Cardiac fibroblast (primary cell): ENCODE measurements at regions not wholly inside any gene's neighbourhood (a gene's known extent, or its start where the extent isn't known, plus 50 kb on each side); places are given as distances from the start of the nearest gene placed in this dataset.

Experiments used
- DNase-seq, 2 donors: peaks; one replicate each; pipeline versions ENCODE4 v3.0.0 to v3.0.0-alpha.2; 2010; ENCODE audit warnings: low read depth in 2 of 2
- H3K4me3 ChIP-seq, 2 donors: replicated peaks in 1 of 2; 1 replicate in 1 of 2; 2 replicates in 1 of 2; pipeline ENCODE4 v1.5.1; 2011; ENCODE audit warnings: low read depth in 2 of 2, low read length in 2 of 2, mild to moderate bottlenecking in 2 of 2, moderate library complexity in 1 of 2
- TF ChIP-seq, protein P1 (sequence below): IDR thresholded peaks from one replicate; pipeline ENCODE4 v1.5.1; 2011; ENCODE audit warnings: low read depth, mild to moderate bottlenecking, low read length, inconsistent platforms

DNA sequence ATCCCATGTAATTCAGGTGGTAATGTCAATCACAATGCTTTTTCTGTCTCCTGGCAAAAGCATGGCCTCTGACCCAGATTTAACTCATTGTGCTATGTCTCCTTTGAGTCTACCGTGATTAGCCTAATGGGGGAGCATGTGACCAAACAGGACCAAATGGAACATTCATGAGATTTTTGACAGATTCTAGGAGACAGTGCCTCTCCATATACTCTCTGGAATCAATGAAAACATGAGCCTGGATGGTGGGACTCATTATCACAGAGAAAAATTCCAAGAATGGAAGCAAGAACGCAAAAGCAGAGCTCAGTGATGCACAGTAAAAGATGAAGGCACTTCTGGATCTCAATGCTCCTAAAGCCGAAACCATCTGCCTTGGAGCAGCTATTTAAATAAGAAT lies 307.9 kb upstream of the MON1B start:
- TF ChIP-seq, protein P1, sequence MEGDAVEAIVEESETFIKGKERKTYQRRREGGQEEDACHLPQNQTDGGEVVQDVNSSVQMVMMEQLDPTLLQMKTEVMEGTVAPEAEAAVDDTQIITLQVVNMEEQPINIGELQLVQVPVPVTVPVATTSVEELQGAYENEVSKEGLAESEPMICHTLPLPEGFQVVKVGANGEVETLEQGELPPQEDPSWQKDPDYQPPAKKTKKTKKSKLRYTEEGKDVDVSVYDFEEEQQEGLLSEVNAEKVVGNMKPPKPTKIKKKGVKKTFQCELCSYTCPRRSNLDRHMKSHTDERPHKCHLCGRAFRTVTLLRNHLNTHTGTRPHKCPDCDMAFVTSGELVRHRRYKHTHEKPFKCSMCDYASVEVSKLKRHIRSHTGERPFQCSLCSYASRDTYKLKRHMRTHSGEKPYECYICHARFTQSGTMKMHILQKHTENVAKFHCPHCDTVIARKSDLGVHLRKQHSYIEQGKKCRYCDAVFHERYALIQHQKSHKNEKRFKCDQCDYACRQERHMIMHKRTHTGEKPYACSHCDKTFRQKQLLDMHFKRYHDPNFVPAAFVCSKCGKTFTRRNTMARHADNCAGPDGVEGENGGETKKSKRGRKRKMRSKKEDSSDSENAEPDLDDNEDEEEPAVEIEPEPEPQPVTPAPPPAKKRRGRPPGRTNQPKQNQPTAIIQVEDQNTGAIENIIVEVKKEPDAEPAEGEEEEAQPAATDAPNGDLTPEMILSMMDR: no peak
- DNase-seq: no peak
- H3K4me3 ChIP-seq: no peak overlapping the region

GRCh38 chr16:76885776-76886537 lies 305.0 kb upstream of the MON1B start:
- H3K4me3 ChIP-seq: no peak overlapping the region
- TF ChIP-seq, protein P1: no peak

GRCh38 chr16:76897816-76898215 lies 293.2 kb upstream of the MON1B start:
- H3K4me3 ChIP-seq: no peak overlapping the region
- TF ChIP-seq, protein P1: no peak
- peak in 1 of 2 donors; percentile 14 for DNase-seq

More at GRCh38 chr16:76885776-76886537, 305.0 kb upstream of the MON1B start:
- no peak for DNase-seq

- no peak for DNase-seq
- no peak overlapping the region for H3K4me3 ChIP-seq
- TF ChIP-seq, protein P1: no peak
Measured at GRCh38 chr16:76899767-76900166, 291.2 kb upstream of the MON1B start.

DNA sequence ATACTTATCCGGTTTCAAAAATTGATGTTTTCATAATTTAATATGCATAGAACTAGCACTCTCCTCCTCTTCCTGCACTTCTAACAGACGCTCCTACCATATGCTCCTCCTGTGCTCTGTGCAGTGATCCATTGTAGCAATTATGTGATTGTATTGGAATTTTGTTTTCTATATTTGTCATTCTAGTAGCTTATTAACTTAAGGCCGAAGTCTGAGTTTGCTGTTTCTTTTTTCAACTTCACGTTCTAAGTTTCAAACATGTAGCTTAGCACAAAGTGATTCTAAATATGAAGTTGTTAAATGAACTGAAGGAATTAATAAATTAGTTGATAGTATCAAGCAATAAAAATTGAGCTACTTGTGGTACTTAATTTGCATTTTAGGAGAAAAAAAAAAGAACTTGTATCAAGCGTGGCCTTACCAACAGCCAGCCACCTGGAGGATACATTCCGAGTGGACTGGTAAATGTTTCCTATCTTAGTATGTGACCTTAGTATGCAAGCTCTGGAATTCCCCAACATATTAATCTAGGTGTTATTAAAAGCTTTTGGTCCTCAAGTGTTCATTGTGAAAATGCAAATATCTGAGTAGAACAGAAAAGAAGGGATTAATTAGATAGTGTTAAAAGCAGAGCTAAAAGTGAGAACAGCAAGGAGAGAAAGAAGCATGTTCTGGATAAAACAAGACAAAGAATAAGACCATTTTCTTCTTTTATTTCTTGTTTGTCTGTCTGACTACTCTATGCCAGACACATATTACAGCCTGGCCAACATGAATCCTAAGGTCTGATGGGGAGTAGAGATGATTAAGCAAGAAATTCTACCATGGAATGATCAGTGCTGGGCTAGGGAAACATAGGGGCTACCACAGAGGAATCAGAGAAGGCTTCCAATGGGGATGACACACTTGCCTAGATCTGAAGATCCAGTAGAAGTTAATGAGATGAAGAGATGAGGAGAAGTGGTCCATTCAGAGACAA lies 290.4 kb upstream of the MON1B start:
- H3K4me3 ChIP-seq: no peak overlapping the region
- DNase-seq: no peak
- TF ChIP-seq, protein P1: no peak

DNA sequence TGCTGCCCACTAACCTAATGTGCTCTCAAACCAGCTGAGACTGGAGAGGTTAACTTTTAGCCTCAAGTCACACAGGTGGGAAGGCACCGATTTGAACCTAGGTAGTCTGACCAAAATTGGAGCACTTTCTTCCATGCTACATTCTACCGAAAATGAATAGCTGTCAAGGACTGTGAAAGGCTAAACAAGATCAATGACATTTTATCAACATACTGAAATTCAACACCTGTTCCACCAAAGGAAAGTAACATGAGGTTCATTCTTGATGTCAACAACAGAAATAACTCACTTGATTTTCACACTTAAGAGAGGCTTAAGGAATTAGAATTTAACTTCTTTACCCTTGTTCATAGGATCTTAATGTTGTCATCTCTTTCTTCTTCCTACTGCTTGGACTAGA lies 284.4 kb upstream of the MON1B start:
- TF ChIP-seq, protein P1: no peak
- H3K4me3 ChIP-seq: no peak overlapping the region
- no peak for DNase-seq
